RWPE2 (cell line): ENCODE measurements at regions not wholly inside any gene's neighbourhood (a gene's known extent, or its start where the extent isn't known, plus 50 kb on each side); places are given as distances from the start of the nearest gene placed in this dataset.

Experiments used
- ATAC-seq: fragments of 200-7000 bp; cut with Tn5 transposase; 3 replicates; pipeline ENCODE4 v1.9.1; 2021; ENCODE audit warnings: low read depth
- DNase-seq: peaks from one replicate; pipeline ENCODE4 v3.0.0-alpha.2; 2020; ENCODE audit warnings: low spot score
- H3K27ac ChIP-seq: fragments of 450-650 bp; 2 replicates; pipeline ENCODE4 v1.5.1; 2017; ENCODE audit warnings: mild to moderate bottlenecking; ENCODE audit not compliant: poor library complexity, severe bottlenecking
- H3K27me3 ChIP-seq: fragments of 250-450 bp; sonication (Bioruptor Pico); 2 replicates; pipeline ENCODE4 v1.5.1; 2021; ENCODE audit warnings: mild to moderate bottlenecking, moderate library complexity; ENCODE audit not compliant: insufficient read depth, poor library complexity, severe bottlenecking
- H3K36me3 ChIP-seq: fragments of 250-450 bp; sonication (Bioruptor Pico); 2 replicates; pipeline ENCODE4 v1.5.1; 2020; ENCODE audit warnings: low read depth, mild to moderate bottlenecking, moderate library complexity
- H3K4me1 ChIP-seq: fragments of 250-450 bp; sonication (Bioruptor Pico); 2 replicates; pipeline ENCODE4 v1.5.1; 2021; ENCODE audit warnings: mild to moderate bottlenecking, moderate library complexity; ENCODE audit not compliant: insufficient read depth, poor library complexity, severe bottlenecking
- H3K4me3 ChIP-seq: fragments of 250-450 bp; sonication (Bioruptor Pico); 2 replicates; pipeline ENCODE4 v1.5.1; 2021; ENCODE audit warnings: mild to moderate bottlenecking, moderate library complexity; ENCODE audit not compliant: severe bottlenecking
- H3K9me3 ChIP-seq: fragments of 250-450 bp; sonication (Bioruptor Pico); 2 replicates; pipeline ENCODE4 v1.5.1; 2021; ENCODE audit warnings: mild to moderate bottlenecking, moderate library complexity; ENCODE audit not compliant: severe bottlenecking
- TF ChIP-seq, protein P1 (sequence below): fragments of 450-650 bp; IDR thresholded peaks from one replicate; pipeline ENCODE4 v1.5.1; 2017; ENCODE audit warnings: mild to moderate bottlenecking, moderate library complexity; ENCODE audit not compliant: poor library complexity, severe bottlenecking

DNA sequence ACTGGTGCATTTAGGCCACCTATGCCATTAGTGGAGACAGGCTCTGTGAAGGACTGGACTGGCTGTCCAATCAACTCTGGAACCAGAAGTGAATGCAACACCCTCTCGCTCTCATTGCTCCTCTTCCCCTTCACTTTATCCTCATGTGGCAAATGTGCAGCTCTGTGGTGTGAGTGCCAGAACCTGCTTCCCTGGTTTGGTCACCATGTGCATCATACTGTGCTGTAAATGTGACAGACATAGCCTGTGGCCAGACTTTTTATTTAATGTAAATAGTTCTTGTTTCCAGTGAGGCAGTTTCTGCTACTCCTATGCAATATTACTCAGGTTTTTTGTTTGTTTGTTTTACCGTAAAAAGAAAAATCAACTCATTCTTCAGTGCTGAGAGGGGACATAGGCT is 73.0 kb upstream of the PPP1R9A start:
- no peaks in the 10 kb centered on the region for H3K36me3 ChIP-seq
- no peak for ATAC-seq

DNA sequence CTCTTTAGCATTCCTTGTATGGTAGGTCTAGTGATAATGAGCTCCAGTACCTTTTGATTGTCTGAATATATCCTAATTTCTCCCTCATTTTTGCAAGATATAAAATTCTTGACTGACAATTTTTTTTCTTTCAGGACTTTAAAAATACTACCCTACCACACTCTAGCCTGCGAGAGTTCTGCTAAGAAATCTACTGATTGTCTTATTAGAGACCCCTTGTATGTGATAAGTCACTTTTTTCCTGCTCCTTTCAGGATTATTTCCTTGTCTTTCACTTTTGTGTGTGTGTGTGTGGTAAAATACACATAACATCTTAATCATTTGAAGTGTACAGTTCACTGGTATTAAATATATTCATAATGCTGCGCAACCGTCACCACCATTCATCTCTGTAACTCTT is 68.7 kb upstream of the PPP1R9A start:
- H3K36me3 ChIP-seq = no peaks in the 10 kb centered on the region
- no peaks in the 10 kb centered on the region for H3K27me3 ChIP-seq
- no peaks in the 10 kb centered on the region for H3K4me1 ChIP-seq
- no peak overlapping the region for H3K27ac ChIP-seq
- TF ChIP-seq, protein P1, sequence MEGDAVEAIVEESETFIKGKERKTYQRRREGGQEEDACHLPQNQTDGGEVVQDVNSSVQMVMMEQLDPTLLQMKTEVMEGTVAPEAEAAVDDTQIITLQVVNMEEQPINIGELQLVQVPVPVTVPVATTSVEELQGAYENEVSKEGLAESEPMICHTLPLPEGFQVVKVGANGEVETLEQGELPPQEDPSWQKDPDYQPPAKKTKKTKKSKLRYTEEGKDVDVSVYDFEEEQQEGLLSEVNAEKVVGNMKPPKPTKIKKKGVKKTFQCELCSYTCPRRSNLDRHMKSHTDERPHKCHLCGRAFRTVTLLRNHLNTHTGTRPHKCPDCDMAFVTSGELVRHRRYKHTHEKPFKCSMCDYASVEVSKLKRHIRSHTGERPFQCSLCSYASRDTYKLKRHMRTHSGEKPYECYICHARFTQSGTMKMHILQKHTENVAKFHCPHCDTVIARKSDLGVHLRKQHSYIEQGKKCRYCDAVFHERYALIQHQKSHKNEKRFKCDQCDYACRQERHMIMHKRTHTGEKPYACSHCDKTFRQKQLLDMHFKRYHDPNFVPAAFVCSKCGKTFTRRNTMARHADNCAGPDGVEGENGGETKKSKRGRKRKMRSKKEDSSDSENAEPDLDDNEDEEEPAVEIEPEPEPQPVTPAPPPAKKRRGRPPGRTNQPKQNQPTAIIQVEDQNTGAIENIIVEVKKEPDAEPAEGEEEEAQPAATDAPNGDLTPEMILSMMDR = no peak
- H3K4me3 ChIP-seq = no peak overlapping the region
- H3K9me3 ChIP-seq = peaks cover 8% of the 10 kb centered on the region
- no peak for ATAC-seq
- no peak for DNase-seq

More for the DNA sequence above, 73.0 kb upstream of the PPP1R9A start:
- Histone ChIP-seq H3K4me3 (no peak overlapping the region), H3K9me3 (peaks cover 6% of the 10 kb centered on the region), H3K4me1 (peaks cover 2% of the 10 kb centered on the region), H3K27ac (no peak overlapping the region), H3K27me3 (no peaks in the 10 kb centered on the region)
- DNase-seq = no peak
- TF ChIP-seq, protein P1 = no peak

DNA sequence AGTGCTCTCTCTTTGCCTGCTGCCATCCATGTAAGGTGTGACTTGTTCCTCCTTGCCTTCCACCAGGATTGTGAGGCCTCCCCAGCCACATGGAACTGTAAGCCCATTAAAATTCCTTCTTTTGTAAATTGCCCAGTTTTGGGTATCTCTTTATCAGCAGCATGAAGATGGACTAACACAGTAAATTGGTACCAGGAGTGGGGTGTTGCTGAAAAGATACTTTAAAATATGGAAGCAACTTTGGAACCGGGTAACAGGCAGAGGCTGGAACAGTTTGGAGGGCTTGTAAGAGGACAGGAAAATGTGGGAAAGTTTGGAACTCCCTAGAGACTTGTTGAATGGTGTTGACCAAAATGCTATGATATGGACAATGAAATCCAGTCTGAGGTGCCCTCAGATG is 63.8 kb upstream of the PPP1R9A start:
- H3K4me3 ChIP-seq = no peak overlapping the region
- no peak for DNase-seq

DNA sequence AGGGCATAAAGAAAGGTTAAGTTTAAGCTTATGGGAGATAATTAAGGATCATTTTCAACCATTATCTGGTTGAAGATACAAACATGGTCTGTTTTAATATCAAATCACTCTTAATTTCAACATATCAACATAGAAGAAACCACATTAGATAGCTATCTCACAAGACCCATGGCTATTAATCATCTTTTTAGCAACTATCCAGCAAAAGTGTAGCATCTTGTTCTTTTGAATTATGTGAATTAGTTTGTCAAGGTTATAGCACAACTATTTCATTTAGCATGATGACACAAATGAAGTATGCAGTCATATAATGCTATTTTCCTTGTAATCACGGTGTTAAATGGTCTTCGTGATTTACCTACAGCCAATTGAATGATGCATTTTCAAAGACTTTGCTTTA is 58.9 kb upstream of the PPP1R9A start:
- TF ChIP-seq, protein P1 = no peak
- H3K27ac ChIP-seq = no peak overlapping the region

More for the DNA sequence above, 63.8 kb upstream of the PPP1R9A start:
- H3K4me1 ChIP-seq = no peaks in the 10 kb centered on the region
- H3K27ac ChIP-seq = no peak overlapping the region
- peaks cover 2% of the 10 kb centered on the region for H3K9me3 ChIP-seq
- H3K27me3 ChIP-seq = no peaks in the 10 kb centered on the region
- TF ChIP-seq, protein P1 = no peak
- ATAC-seq = no peak
- no peaks in the 10 kb centered on the region for H3K36me3 ChIP-seq

DNA sequence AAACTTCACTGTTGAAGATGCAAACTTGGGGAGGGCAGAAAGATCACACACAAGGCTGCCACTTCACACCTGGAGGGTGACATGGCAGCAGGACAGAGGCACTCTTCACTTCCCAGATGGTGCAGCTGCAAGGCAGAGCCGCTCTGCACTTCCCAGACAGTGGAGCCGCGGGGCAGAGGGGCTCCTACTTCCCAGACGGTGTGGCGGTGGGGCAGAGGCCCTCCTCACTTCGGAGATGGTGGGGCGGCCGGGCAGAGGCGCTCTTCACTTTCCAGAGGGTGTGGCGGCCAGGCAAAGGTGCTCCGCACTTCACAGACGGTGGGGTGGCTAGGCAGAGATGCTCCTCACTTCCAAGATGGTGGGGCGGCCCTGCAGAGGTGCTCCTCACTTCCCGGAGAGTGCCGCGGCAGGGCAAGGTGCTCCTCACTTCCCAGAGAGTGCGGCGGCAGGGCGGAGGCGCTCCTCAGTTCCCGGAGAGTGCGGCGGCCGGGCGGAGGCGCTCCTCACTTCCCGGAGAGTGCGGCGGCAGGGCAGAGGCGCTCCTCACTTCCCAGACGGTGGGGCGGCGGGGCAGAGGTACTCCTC is 58.3 kb upstream of the PPP1R9A start:
- no peak overlapping the region for H3K4me3 ChIP-seq
- no peaks in the 10 kb centered on the region for H3K4me1 ChIP-seq
- TF ChIP-seq, protein P1 = no peak
- H3K9me3 ChIP-seq = no peaks in the 10 kb centered on the region
- no peak overlapping the region for H3K27ac ChIP-seq
- H3K36me3 ChIP-seq = no peaks in the 10 kb centered on the region
- no peak for ATAC-seq
- no peaks in the 10 kb centered on the region for H3K27me3 ChIP-seq
- DNase-seq = peak; percentile 51

More for the DNA sequence above, 58.9 kb upstream of the PPP1R9A start:
- Histone ChIP-seq H3K9me3 (peaks cover 1% of the 10 kb centered on the region), H3K4me1 (no peaks in the 10 kb centered on the region), H3K27me3 (no peaks in the 10 kb centered on the region), H3K36me3 (no peaks in the 10 kb centered on the region), H3K4me3 (no peak overlapping the region)
- DNase-seq (no peak), ATAC-seq (no peak)
